OCI-LY7 (cell line): ENCODE measurements at regions not wholly inside any gene's neighbourhood (a gene's known extent, or its start where the extent isn't known, plus 50 kb on each side); places are given as distances from the start of the nearest gene placed in this dataset.

Source experiments
- EZH2phosphoT487 ChIP-seq: fragments of 200-600 bp; sonication (generic); IDR thresholded peaks from 2 replicates; pipeline ENCODE4 v1.6.1; 2018; ENCODE audit warnings: low read depth, borderline replicate concordance, mild to moderate bottlenecking, mixed run types, antibody characterized with exemption, low read length, moderate library complexity, mixed read lengths
- TF ChIP-seq, protein P1 (sequence below): fragments of 200-600 bp; sonication (generic); conservative IDR thresholded peaks from 2 replicates; pipeline ENCODE4 v1.5.1; 2014; ENCODE audit warnings: mild to moderate bottlenecking, antibody characterized with exemption, low read length, moderate library complexity, mixed read lengths

GRCh38 chr13:70720386-70720785 is 612.1 kb upstream of the KLHL1 start:
- TF ChIP-seq, protein P1, sequence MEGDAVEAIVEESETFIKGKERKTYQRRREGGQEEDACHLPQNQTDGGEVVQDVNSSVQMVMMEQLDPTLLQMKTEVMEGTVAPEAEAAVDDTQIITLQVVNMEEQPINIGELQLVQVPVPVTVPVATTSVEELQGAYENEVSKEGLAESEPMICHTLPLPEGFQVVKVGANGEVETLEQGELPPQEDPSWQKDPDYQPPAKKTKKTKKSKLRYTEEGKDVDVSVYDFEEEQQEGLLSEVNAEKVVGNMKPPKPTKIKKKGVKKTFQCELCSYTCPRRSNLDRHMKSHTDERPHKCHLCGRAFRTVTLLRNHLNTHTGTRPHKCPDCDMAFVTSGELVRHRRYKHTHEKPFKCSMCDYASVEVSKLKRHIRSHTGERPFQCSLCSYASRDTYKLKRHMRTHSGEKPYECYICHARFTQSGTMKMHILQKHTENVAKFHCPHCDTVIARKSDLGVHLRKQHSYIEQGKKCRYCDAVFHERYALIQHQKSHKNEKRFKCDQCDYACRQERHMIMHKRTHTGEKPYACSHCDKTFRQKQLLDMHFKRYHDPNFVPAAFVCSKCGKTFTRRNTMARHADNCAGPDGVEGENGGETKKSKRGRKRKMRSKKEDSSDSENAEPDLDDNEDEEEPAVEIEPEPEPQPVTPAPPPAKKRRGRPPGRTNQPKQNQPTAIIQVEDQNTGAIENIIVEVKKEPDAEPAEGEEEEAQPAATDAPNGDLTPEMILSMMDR: no peak
- TF ChIP-seq EZH2phosphoT487: no peak
